ENCODE measurements at regions not wholly inside any gene's neighbourhood (a gene's known extent, or its start where the extent isn't known, plus 50 kb on each side); places are given as distances from the start of the nearest gene placed in this dataset.

GRCh38 chr7:84495128-84495527, 300.5 kb upstream of the SEMA3A start:
- Histone ChIP-seq H3K79me2 (ENCODE audit: control insufficient read depth, insufficient read depth, low read length, unreplicated experiment) (no peaks in the 10 kb centered on the region), H3K36me3 (ENCODE audit: insufficient read depth, low read length) (no peaks in the 10 kb centered on the region), H3K4me1 (ENCODE audit: control insufficient read depth, insufficient read depth, low read length, unreplicated experiment) (no peaks in the 10 kb centered on the region), H3K27ac (ENCODE audit: low read depth, low read length) (no peak overlapping the region), H3K27me3 (ENCODE audit: insufficient read depth, low read length) (no peaks in the 10 kb centered on the region), H3K4me3 (ENCODE audit: low read depth, low read length) (no peak overlapping the region), H2AFZ (ENCODE audit: low read length, unreplicated experiment) (no peak overlapping the region)

DNA sequence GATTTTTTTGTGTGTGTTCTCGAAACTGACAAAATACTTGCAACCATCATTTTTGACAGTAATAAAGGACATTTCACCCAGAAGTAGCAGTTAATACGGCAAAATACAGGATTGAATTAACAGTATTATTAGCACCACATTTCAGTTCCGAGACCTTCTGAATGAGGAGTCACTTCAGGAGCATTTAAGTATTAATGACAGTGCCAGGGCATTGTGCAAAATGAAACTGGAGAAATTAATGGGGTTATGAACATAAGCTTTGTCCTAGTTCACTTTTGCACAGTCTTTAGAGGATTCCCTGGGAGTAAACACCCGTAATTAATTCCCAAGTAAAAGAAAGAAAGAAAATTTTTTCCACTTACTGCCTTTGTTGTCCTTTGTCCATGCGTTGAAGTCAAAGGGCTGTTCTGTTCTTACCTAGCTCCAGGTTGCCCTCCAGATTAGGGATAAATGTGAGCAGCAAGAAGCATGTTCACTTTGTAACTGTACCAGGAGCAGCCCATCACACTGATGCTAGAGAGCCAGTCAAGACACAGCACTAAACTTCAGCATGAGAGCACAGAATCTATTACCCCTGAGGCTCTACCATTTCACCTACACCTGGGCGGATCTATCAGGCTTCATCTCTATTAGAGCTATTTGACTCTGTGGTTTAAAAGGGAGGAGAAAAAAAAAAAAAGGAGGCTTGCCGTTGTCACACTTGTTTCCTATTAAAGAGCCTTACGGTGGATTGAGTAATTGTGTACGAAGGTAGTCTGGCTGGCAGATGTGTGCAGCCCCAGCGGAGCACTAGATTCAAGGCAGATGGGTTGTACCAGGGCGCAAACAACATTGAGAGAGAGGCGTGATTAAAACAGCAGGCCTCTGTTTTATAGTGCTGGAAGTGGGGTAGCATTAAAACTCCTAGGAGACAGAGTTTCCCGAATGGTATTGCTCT, 297.8 kb upstream of the SEMA3A start:
- Histone ChIP-seq H3K4me3 (ENCODE audit: low read depth, low read length) (no peak overlapping the region), H3K27me3 (ENCODE audit: insufficient read depth, low read length) (no peaks in the 10 kb centered on the region), H3K36me3 (ENCODE audit: insufficient read depth, low read length) (no peaks in the 10 kb centered on the region), H2AFZ (ENCODE audit: low read length, unreplicated experiment) (no peak overlapping the region), H3K4me1 (ENCODE audit: control insufficient read depth, insufficient read depth, low read length, unreplicated experiment) (no peaks in the 10 kb centered on the region), H3K79me2 (ENCODE audit: control insufficient read depth, insufficient read depth, low read length, unreplicated experiment) (no peaks in the 10 kb centered on the region), H3K27ac (ENCODE audit: low read depth, low read length) (no peak overlapping the region)

- Histone ChIP-seq H3K27me3 (ENCODE audit: insufficient read depth, low read length) (no peaks in the 10 kb centered on the region), H3K27ac (ENCODE audit: low read depth, low read length) (no peak overlapping the region), H3K4me1 (ENCODE audit: control insufficient read depth, insufficient read depth, low read length, unreplicated experiment) (no peaks in the 10 kb centered on the region), H3K36me3 (ENCODE audit: insufficient read depth, low read length) (no peaks in the 10 kb centered on the region), H3K4me3 (ENCODE audit: low read depth, low read length) (no peak overlapping the region), H3K79me2 (ENCODE audit: control insufficient read depth, insufficient read depth, low read length, unreplicated experiment) (no peaks in the 10 kb centered on the region), H2AFZ (ENCODE audit: low read length, unreplicated experiment) (no peak overlapping the region)
Measured at GRCh38 chr7:84490661-84491060, 296.1 kb upstream of the SEMA3A start.

DNA sequence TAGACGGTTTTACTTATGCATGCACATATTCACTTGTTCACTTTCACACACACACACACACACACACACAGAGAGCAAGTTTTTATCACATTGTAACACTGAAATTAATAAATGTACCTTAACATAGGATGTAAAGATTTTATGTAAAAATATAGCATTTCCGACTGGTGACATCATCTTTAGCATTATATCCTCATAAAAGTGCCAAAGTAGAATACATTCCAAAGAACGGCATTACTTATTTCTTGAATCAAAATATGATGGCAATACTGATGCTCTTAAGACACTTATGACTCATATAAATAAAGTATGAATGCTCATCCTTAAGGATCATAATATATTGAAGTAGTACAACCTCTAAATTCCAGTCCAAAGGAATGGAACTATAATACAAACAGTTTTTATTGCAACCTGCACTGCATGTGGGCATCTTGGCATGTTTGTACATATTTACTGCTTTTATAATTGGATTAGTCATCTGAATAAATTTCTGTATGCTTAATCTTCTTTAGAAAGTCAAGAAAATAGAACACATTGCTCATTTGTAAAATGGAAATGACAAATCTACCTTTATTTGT, 290.0 kb upstream of the SEMA3A start:
- H3K27me3 ChIP-seq (ENCODE audit: insufficient read depth, low read length) = no peaks in the 10 kb centered on the region
- H2AFZ ChIP-seq (ENCODE audit: low read length, unreplicated experiment) = no peak overlapping the region
- no peaks in the 10 kb centered on the region for H3K79me2 ChIP-seq (ENCODE audit: control insufficient read depth, insufficient read depth, low read length, unreplicated experiment)
- no peak overlapping the region for H3K4me3 ChIP-seq (ENCODE audit: low read depth, low read length)
- H3K4me1 ChIP-seq (ENCODE audit: control insufficient read depth, insufficient read depth, low read length, unreplicated experiment) = no peaks in the 10 kb centered on the region
- H3K27ac ChIP-seq (ENCODE audit: low read depth, low read length) = no peak overlapping the region
- H3K36me3 ChIP-seq (ENCODE audit: insufficient read depth, low read length) = no peaks in the 10 kb centered on the region

GRCh38 chr7:84482476-84482875, 287.9 kb upstream of the SEMA3A start:
- no peak overlapping the region for H3K4me3 ChIP-seq (ENCODE audit: low read depth, low read length)
- H3K27ac ChIP-seq (ENCODE audit: low read depth, low read length) = no peak overlapping the region
- no peak overlapping the region for H2AFZ ChIP-seq (ENCODE audit: low read length, unreplicated experiment)
- H3K79me2 ChIP-seq (ENCODE audit: control insufficient read depth, insufficient read depth, low read length, unreplicated experiment) = no peaks in the 10 kb centered on the region
- no peaks in the 10 kb centered on the region for H3K4me1 ChIP-seq (ENCODE audit: control insufficient read depth, insufficient read depth, low read length, unreplicated experiment)
- H3K27me3 ChIP-seq (ENCODE audit: insufficient read depth, low read length) = no peaks in the 10 kb centered on the region
- no peaks in the 10 kb centered on the region for H3K36me3 ChIP-seq (ENCODE audit: insufficient read depth, low read length)

GRCh38 chr7:84479059-84479458, 284.5 kb upstream of the SEMA3A start:
- Histone ChIP-seq H3K79me2 (ENCODE audit: control insufficient read depth, insufficient read depth, low read length, unreplicated experiment) (no peaks in the 10 kb centered on the region), H3K4me3 (ENCODE audit: low read depth, low read length) (no peak overlapping the region), H3K27ac (ENCODE audit: low read depth, low read length) (no peak overlapping the region), H2AFZ (ENCODE audit: low read length, unreplicated experiment) (no peak overlapping the region), H3K36me3 (ENCODE audit: insufficient read depth, low read length) (no peaks in the 10 kb centered on the region), H3K4me1 (ENCODE audit: control insufficient read depth, insufficient read depth, low read length, unreplicated experiment) (no peaks in the 10 kb centered on the region), H3K27me3 (ENCODE audit: insufficient read depth, low read length) (no peaks in the 10 kb centered on the region)

GRCh38 chr7:84477786-84478478, 283.3 kb upstream of the SEMA3A start:
- Histone ChIP-seq H3K27me3 (ENCODE audit: insufficient read depth, low read length) (no peaks in the 10 kb centered on the region), H3K4me1 (ENCODE audit: control insufficient read depth, insufficient read depth, low read length, unreplicated experiment) (no peaks in the 10 kb centered on the region), H2AFZ (ENCODE audit: low read length, unreplicated experiment) (no peak overlapping the region), H3K79me2 (ENCODE audit: control insufficient read depth, insufficient read depth, low read length, unreplicated experiment) (no peaks in the 10 kb centered on the region), H3K27ac (ENCODE audit: low read depth, low read length) (no peak overlapping the region), H3K36me3 (ENCODE audit: insufficient read depth, low read length) (no peaks in the 10 kb centered on the region), H3K4me3 (ENCODE audit: low read depth, low read length) (no peak overlapping the region)

GRCh38 chr7:84474436-84474835, 279.8 kb upstream of the SEMA3A start:
- H3K4me3 ChIP-seq (ENCODE audit: low read depth, low read length) = no peak overlapping the region
- no peaks in the 10 kb centered on the region for H3K36me3 ChIP-seq (ENCODE audit: insufficient read depth, low read length)
- no peak overlapping the region for H2AFZ ChIP-seq (ENCODE audit: low read length, unreplicated experiment)
- no peaks in the 10 kb centered on the region for H3K27me3 ChIP-seq (ENCODE audit: insufficient read depth, low read length)
- no peak overlapping the region for H3K27ac ChIP-seq (ENCODE audit: low read depth, low read length)
- no peaks in the 10 kb centered on the region for H3K79me2 ChIP-seq (ENCODE audit: control insufficient read depth, insufficient read depth, low read length, unreplicated experiment)
- H3K4me1 ChIP-seq (ENCODE audit: control insufficient read depth, insufficient read depth, low read length, unreplicated experiment) = no peaks in the 10 kb centered on the region

GRCh38 chr7:84471576-84471975, 277.0 kb upstream of the SEMA3A start:
- H3K4me3 ChIP-seq (ENCODE audit: low read depth, low read length) = no peak overlapping the region
- H3K27ac ChIP-seq (ENCODE audit: low read depth, low read length) = no peak overlapping the region
- no peaks in the 10 kb centered on the region for H3K27me3 ChIP-seq (ENCODE audit: insufficient read depth, low read length)
- H3K4me1 ChIP-seq (ENCODE audit: control insufficient read depth, insufficient read depth, low read length, unreplicated experiment) = no peaks in the 10 kb centered on the region
- no peak overlapping the region for H2AFZ ChIP-seq (ENCODE audit: low read length, unreplicated experiment)
- H3K79me2 ChIP-seq (ENCODE audit: control insufficient read depth, insufficient read depth, low read length, unreplicated experiment) = no peaks in the 10 kb centered on the region
- H3K36me3 ChIP-seq (ENCODE audit: insufficient read depth, low read length) = no peaks in the 10 kb centered on the region

GRCh38 chr7:84469034-84469433, 274.4 kb upstream of the SEMA3A start:
- Histone ChIP-seq H2AFZ (ENCODE audit: low read length, unreplicated experiment) (no peak overlapping the region), H3K79me2 (ENCODE audit: control insufficient read depth, insufficient read depth, low read length, unreplicated experiment) (no peaks in the 10 kb centered on the region), H3K4me3 (ENCODE audit: low read depth, low read length) (no peak overlapping the region), H3K4me1 (ENCODE audit: control insufficient read depth, insufficient read depth, low read length, unreplicated experiment) (no peaks in the 10 kb centered on the region), H3K27ac (ENCODE audit: low read depth, low read length) (no peak overlapping the region), H3K36me3 (ENCODE audit: insufficient read depth, low read length) (no peaks in the 10 kb centered on the region), H3K27me3 (ENCODE audit: insufficient read depth, low read length) (no peaks in the 10 kb centered on the region)
